ENCODE measurements at regions not wholly inside any gene's neighbourhood (a gene's known extent, or its start where the extent isn't known, plus 50 kb on each side); places are given as distances from the start of the nearest gene placed in this dataset.

DNA sequence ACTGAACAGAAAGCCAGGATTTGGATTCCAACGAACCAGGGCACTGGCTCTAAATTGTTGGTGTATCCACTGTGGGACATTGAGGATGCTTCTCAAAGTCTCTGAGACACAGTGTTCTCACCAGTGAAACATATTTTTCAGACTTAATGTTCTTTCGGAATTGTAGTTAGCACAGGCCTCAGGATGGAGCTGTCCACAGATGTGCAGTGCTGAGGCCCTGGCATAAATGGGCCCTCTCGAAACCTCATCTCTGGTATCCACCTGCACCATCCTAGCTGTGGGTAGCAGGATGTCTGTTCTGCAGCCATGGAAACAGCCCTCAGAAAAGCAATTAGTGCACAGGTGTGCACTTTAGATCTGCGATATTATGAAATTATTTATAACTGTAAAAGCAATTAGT, 656.8 kb downstream of the TBC1D22A start:
- H3K4me3 ChIP-seq = no peak overlapping the region
- H3K27ac ChIP-seq (ENCODE audit: low read depth) = no peak overlapping the region

More for the DNA sequence above, 656.8 kb downstream of the TBC1D22A start:
- Histone ChIP-seq H2AFZ (no peak overlapping the region), H3K36me3 (ENCODE audit: insufficient read depth) (peaks cover 5% of the 10 kb centered on the region; the same call in 1 of the 2 replicates), H3K79me2 (replicated peaks; ENCODE audit: insufficient read depth) (no peaks in the 10 kb centered on the region), H3K4me1 (ENCODE audit: insufficient read depth) (no peaks in the 10 kb centered on the region), H3F3A (replicated peaks; ENCODE audit: low read depth) (no peaks in the 10 kb centered on the region), H3K27me3 (ENCODE audit: insufficient read depth) (no peaks in the 10 kb centered on the region), H3K9me2 (ENCODE audit: insufficient read depth) (no peaks in the 10 kb centered on the region), H3K4me2 (no peak overlapping the region), H4K20me1 (replicated peaks; ENCODE audit: insufficient read depth) (no peaks in the 10 kb centered on the region)
- Mint-ChIP-seq H3K4me1 (no peaks in the 10 kb centered on the region), H3K4me3 (no peak overlapping the region), H3K27me3 (ENCODE audit: insufficient read depth, low read depth, poor library complexity) (peaks cover 2% of the 10 kb centered on the region), H3K27ac (no peak overlapping the region), H3K9me3 (peaks cover 94% of the 10 kb centered on the region), H3K36me3 (ENCODE audit: low read depth) (peaks cover 56% of the 10 kb centered on the region)
- ATAC-seq (no peak), DNase-seq (ENCODE audit: low spot score) (no peak)
- TF ChIP-seq, protein P1, sequence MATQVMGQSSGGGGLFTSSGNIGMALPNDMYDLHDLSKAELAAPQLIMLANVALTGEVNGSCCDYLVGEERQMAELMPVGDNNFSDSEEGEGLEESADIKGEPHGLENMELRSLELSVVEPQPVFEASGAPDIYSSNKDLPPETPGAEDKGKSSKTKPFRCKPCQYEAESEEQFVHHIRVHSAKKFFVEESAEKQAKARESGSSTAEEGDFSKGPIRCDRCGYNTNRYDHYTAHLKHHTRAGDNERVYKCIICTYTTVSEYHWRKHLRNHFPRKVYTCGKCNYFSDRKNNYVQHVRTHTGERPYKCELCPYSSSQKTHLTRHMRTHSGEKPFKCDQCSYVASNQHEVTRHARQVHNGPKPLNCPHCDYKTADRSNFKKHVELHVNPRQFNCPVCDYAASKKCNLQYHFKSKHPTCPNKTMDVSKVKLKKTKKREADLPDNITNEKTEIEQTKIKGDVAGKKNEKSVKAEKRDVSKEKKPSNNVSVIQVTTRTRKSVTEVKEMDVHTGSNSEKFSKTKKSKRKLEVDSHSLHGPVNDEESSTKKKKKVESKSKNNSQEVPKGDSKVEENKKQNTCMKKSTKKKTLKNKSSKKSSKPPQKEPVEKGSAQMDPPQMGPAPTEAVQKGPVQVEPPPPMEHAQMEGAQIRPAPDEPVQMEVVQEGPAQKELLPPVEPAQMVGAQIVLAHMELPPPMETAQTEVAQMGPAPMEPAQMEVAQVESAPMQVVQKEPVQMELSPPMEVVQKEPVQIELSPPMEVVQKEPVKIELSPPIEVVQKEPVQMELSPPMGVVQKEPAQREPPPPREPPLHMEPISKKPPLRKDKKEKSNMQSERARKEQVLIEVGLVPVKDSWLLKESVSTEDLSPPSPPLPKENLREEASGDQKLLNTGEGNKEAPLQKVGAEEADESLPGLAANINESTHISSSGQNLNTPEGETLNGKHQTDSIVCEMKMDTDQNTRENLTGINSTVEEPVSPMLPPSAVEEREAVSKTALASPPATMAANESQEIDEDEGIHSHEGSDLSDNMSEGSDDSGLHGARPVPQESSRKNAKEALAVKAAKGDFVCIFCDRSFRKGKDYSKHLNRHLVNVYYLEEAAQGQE (IDR thresholded peaks at IDR 0.05; ENCODE audit: unreplicated experiment) = no peak
- no peak for TF ChIP-seq STAT1 (IDR thresholded peaks at IDR 0.05; ENCODE audit: unreplicated experiment)
- TF ChIP-seq ZNF331 (CRISPR knock-in tag; IDR thresholded peaks at IDR 0.05; ENCODE audit: low read depth) = no peak
- no peak for TF ChIP-seq EZH2phosphoT487 (IDR thresholded peaks at IDR 0.05; ENCODE audit: unreplicated experiment)
- TF ChIP-seq ZNF114 (CRISPR knock-in tag; IDR thresholded peaks at IDR 0.05) = no peak
- TF ChIP-seq JUNB (IDR thresholded peaks at IDR 0.05; ENCODE audit: unreplicated experiment) = no peak
- TF ChIP-seq, protein P2, sequence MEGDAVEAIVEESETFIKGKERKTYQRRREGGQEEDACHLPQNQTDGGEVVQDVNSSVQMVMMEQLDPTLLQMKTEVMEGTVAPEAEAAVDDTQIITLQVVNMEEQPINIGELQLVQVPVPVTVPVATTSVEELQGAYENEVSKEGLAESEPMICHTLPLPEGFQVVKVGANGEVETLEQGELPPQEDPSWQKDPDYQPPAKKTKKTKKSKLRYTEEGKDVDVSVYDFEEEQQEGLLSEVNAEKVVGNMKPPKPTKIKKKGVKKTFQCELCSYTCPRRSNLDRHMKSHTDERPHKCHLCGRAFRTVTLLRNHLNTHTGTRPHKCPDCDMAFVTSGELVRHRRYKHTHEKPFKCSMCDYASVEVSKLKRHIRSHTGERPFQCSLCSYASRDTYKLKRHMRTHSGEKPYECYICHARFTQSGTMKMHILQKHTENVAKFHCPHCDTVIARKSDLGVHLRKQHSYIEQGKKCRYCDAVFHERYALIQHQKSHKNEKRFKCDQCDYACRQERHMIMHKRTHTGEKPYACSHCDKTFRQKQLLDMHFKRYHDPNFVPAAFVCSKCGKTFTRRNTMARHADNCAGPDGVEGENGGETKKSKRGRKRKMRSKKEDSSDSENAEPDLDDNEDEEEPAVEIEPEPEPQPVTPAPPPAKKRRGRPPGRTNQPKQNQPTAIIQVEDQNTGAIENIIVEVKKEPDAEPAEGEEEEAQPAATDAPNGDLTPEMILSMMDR (conservative IDR thresholded peaks at IDR 0.05; ENCODE audit: low read depth in 2 of 2) = no peak
- TF ChIP-seq, protein P3, sequence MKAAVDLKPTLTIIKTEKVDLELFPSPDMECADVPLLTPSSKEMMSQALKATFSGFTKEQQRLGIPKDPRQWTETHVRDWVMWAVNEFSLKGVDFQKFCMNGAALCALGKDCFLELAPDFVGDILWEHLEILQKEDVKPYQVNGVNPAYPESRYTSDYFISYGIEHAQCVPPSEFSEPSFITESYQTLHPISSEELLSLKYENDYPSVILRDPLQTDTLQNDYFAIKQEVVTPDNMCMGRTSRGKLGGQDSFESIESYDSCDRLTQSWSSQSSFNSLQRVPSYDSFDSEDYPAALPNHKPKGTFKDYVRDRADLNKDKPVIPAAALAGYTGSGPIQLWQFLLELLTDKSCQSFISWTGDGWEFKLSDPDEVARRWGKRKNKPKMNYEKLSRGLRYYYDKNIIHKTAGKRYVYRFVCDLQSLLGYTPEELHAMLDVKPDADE (IDR thresholded peaks at IDR 0.05) = no peak
- TF ChIP-seq, protein P4, sequence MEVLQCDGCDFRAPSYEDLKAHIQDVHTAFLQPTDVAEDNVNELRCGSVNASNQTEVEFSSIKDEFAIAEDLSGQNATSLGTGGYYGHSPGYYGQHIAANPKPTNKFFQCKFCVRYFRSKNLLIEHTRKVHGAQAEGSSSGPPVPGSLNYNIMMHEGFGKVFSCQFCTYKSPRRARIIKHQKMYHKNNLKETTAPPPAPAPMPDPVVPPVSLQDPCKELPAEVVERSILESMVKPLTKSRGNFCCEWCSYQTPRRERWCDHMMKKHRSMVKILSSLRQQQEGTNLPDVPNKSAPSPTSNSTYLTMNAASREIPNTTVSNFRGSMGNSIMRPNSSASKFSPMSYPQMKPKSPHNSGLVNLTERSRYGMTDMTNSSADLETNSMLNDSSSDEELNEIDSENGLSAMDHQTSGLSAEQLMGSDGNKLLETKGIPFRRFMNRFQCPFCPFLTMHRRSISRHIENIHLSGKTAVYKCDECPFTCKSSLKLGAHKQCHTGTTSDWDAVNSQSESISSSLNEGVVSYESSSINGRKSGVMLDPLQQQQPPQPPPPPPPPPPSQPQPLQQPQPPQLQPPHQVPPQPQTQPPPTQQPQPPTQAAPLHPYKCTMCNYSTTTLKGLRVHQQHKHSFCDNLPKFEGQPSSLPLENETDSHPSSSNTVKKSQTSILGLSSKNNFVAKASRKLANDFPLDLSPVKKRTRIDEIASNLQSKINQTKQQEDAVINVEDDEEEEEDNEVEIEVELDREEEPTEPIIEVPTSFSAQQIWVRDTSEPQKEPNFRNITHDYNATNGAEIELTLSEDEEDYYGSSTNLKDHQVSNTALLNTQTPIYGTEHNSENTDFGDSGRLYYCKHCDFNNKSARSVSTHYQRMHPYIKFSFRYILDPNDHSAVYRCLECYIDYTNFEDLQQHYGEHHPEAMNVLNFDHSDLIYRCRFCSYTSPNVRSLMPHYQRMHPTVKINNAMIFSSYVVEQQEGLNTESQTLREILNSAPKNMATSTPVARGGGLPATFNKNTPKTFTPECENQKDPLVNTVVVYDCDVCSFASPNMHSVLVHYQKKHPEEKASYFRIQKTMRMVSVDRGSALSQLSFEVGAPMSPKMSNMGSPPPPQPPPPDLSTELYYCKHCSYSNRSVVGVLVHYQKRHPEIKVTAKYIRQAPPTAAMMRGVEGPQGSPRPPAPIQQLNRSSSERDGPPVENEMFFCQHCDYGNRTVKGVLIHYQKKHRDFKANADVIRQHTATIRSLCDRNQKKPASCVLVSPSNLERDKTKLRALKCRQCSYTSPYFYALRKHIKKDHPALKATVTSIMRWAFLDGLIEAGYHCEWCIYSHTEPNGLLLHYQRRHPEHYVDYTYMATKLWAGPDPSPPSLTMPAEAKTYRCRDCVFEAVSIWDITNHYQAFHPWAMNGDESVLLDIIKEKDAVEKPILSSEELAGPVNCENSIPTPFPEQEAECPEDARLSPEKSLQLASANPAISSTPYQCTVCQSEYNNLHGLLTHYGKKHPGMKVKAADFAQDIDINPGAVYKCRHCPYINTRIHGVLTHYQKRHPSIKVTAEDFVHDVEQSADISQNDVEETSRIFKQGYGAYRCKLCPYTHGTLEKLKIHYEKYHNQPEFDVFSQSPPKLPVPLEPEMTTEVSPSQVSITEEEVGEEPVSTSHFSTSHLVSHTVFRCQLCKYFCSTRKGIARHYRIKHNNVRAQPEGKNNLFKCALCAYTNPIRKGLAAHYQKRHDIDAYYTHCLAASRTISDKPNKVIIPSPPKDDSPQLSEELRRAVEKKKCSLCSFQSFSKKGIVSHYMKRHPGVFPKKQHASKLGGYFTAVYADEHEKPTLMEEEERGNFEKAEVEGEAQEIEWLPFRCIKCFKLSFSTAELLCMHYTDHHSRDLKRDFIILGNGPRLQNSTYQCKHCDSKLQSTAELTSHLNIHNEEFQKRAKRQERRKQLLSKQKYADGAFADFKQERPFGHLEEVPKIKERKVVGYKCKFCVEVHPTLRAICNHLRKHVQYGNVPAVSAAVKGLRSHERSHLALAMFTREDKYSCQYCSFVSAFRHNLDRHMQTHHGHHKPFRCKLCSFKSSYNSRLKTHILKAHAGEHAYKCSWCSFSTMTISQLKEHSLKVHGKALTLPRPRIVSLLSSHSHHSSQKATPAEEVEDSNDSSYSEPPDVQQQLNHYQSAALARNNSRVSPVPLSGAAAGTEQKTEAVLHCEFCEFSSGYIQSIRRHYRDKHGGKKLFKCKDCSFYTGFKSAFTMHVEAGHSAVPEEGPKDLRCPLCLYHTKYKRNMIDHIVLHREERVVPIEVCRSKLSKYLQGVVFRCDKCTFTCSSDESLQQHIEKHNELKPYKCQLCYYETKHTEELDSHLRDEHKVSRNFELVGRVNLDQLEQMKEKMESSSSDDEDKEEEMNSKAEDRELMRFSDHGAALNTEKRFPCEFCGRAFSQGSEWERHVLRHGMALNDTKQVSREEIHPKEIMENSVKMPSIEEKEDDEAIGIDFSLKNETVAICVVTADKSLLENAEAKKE (CRISPR knock-in tag; IDR thresholded peaks at IDR 0.05) = no peak
- TF ChIP-seq EZH2 (IDR thresholded peaks at IDR 0.05; ENCODE audit: low read depth, unreplicated experiment) = no peak
- TF ChIP-seq NANOG (IDR thresholded peaks at IDR 0.05; ENCODE audit: borderline replicate concordance) = no peak
- no peak for TF ChIP-seq CREB1 (CRISPR knock-in tag; IDR thresholded peaks at IDR 0.05; ENCODE audit: low read depth)
- TF ChIP-seq POLR2AphosphoS5 (IDR thresholded peaks at IDR 0.05; ENCODE audit: low read depth) = no peak

All from GM23338 (cell line).